ENCODE measurements at regions not wholly inside any gene's neighbourhood (a gene's known extent, or its start where the extent isn't known, plus 50 kb on each side); places are given as distances from the start of the nearest gene placed in this dataset.

DNA sequence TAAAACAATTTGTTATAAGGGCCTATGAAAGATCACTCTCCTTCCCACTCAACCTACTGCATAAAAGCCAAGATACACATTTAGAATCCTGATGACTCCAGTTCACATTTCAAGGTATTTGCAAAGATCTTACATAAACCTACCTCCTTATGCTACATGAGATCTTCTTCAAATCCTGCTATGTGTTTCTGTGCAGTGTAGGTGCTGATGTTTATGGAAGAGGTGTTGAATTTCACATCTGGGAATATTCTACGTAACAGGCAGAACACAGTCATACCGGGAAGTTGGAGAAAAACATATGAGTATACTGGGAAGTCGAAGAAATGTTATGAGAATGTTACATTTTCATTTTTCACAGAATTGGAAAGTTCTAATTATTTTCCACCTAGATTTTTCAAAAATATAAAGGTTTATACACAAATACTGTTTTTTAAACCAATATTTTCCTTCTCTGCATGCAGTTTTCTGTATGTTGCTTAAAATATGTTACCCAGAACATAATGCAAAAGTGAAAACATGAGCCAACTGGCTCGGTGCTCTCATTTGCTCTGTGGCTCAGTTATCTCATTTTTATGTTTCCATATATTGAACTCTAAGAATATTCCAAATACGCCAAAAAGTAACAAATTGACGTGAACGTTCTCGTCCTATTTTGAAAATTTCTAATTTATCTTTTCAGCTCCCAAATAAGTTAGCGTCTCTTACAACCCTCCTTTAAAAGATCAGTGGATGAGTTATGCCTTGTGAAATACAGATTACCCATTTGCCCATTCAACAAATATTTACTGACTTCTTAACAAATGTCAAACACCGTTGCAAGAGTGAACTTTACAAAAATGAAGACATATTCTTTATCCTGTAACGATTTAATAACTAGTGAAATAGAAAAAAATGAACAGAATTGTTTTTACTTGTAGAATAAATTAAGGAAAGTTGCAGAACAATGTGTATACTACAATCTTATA, 899.3 kb downstream of the STIM2 start:
- H3K9me3 Mint-ChIP-seq: peaks cover 2% of the 10 kb centered on the region
- DNase-seq (ENCODE audit: low read depth, low spot score): no peak
- H3K4me3 Mint-ChIP-seq: no peak overlapping the region
- H3K27me3 Mint-ChIP-seq (ENCODE audit: low read depth): no peaks in the 10 kb centered on the region
- H3K36me3 Mint-ChIP-seq (ENCODE audit: low read depth): no peaks in the 10 kb centered on the region
- TF ChIP-seq, protein P1, sequence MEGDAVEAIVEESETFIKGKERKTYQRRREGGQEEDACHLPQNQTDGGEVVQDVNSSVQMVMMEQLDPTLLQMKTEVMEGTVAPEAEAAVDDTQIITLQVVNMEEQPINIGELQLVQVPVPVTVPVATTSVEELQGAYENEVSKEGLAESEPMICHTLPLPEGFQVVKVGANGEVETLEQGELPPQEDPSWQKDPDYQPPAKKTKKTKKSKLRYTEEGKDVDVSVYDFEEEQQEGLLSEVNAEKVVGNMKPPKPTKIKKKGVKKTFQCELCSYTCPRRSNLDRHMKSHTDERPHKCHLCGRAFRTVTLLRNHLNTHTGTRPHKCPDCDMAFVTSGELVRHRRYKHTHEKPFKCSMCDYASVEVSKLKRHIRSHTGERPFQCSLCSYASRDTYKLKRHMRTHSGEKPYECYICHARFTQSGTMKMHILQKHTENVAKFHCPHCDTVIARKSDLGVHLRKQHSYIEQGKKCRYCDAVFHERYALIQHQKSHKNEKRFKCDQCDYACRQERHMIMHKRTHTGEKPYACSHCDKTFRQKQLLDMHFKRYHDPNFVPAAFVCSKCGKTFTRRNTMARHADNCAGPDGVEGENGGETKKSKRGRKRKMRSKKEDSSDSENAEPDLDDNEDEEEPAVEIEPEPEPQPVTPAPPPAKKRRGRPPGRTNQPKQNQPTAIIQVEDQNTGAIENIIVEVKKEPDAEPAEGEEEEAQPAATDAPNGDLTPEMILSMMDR (conservative IDR thresholded peaks at IDR 0.05): no peak
- H3K4me1 Mint-ChIP-seq: no peaks in the 10 kb centered on the region
- H3K27ac Mint-ChIP-seq (ENCODE audit: unreplicated experiment): no peak overlapping the region

DNA sequence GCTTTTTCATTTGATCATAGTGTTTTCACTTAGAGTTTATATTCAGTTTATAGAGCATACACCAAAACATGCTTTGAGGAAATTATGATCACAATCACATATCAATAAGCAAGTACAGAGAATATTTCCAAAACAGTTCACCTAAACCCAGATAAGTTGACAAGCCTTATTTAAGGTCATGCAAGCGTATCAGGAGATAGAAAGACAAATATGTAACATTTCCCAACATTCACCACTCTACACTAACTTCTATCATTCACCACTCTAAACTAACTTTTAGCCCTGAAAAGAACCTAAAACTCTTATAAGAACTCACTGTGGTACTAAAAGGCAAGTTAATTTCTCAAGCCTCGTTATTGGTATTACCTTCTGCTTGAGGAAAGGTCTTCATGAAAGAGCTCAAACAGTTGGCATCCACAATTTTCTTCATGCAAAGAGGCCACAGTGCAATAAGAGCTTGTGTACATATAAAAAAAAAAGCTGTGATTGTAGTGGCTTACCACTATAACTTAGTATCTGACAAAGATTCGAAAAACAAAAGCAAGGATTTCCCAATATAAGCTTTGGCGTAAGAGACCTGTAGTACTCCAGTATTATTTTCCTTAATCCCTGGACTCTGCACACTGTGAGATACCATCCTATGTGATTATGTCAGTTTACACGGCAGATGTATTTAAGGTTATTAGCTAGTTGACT, 903.3 kb downstream of the STIM2 start:
- Mint-ChIP-seq H3K27ac (ENCODE audit: unreplicated experiment) (no peak overlapping the region), H3K4me3 (no peak overlapping the region), H3K36me3 (ENCODE audit: low read depth) (no peaks in the 10 kb centered on the region), H3K9me3 (peaks cover 2% of the 10 kb centered on the region), H3K27me3 (ENCODE audit: low read depth) (no peaks in the 10 kb centered on the region), H3K4me1 (no peaks in the 10 kb centered on the region)
- TF ChIP-seq, protein P1 (conservative IDR thresholded peaks at IDR 0.05): no peak
- DNase-seq (ENCODE audit: low read depth, low spot score): no peak

DNA sequence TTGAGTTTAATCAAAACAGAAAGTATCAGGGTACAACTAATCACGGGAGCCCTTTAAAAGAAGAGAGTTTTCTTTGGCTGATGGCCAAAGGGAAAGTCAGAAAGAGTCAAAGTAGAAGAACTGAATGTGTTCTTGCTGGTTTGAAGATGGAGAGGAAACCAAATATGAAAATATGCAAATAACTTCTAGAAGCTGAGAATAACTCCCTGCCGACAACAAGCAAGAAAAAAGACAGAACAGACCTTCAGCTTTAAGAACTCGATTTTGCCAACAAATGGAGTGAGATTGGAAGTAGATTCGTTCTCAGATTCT, 903.8 kb downstream of the STIM2 start:
- H3K36me3 Mint-ChIP-seq (ENCODE audit: low read depth): no peaks in the 10 kb centered on the region
- TF ChIP-seq, protein P1 (conservative IDR thresholded peaks at IDR 0.05): no peak
- peaks cover 2% of the 10 kb centered on the region for H3K9me3 Mint-ChIP-seq
- no peaks in the 10 kb centered on the region for H3K27me3 Mint-ChIP-seq (ENCODE audit: low read depth)
- H3K4me1 Mint-ChIP-seq: no peaks in the 10 kb centered on the region
- H3K4me3 Mint-ChIP-seq: no peak overlapping the region
- no peak for DNase-seq (ENCODE audit: low read depth, low spot score)
- H3K27ac Mint-ChIP-seq (ENCODE audit: unreplicated experiment): no peak overlapping the region

DNA sequence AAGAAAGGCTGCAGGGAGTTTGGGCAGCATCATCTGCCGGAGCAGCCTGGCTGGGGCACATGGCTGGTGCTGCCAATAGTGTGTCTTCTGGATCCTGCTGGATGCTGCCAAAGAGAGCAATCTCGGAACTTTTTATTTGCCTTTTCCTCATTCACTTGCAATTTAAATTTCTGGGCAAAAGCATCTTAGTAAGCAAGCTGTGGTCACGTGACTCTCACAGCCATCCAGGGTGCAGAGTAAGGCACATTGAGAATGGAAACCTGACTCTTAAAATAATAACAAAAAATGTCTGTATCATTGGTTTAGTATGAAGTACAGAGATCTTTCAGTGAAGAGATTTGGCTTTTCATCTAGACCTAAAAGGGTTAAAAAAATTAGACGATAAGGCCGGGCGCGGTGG, 910.3 kb downstream of the STIM2 start:
- no peaks in the 10 kb centered on the region for H3K27me3 Mint-ChIP-seq (ENCODE audit: low read depth)
- H3K4me1 Mint-ChIP-seq: no peaks in the 10 kb centered on the region
- no peak for DNase-seq (ENCODE audit: low read depth, low spot score)
- TF ChIP-seq, protein P1 (conservative IDR thresholded peaks at IDR 0.05): no peak
- H3K4me3 Mint-ChIP-seq: no peak overlapping the region
- no peaks in the 10 kb centered on the region for H3K36me3 Mint-ChIP-seq (ENCODE audit: low read depth)
- no peak overlapping the region for H3K27ac Mint-ChIP-seq (ENCODE audit: unreplicated experiment)
- no peaks in the 10 kb centered on the region for H3K9me3 Mint-ChIP-seq

DNA sequence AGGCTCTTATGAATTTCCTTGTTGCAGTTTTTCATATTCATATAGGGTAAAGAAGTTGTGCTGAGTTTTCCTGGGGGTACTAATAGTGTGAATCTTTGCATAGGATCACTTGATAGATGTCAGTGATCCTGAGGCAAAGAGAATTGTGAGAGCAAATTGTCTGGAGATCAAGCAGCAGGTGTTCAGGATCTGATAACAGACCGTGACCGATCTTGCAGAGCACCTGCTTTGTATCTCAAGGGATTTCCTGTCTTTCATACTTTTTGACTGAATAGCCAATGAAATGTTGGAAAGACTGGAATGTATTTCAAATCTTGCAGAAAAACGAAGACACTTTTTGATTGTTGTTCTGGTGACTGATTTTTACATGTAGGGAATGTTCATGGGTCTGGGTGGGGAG, 914.5 kb downstream of the STIM2 start:
- H3K27ac Mint-ChIP-seq (ENCODE audit: unreplicated experiment): no peak overlapping the region
- H3K9me3 Mint-ChIP-seq: peaks cover 3% of the 10 kb centered on the region
- H3K27me3 Mint-ChIP-seq (ENCODE audit: low read depth): no peaks in the 10 kb centered on the region
- no peaks in the 10 kb centered on the region for H3K4me1 Mint-ChIP-seq
- TF ChIP-seq, protein P1 (conservative IDR thresholded peaks at IDR 0.05): no peak
- DNase-seq (ENCODE audit: low read depth, low spot score): no peak
- no peak overlapping the region for H3K4me3 Mint-ChIP-seq
- no peaks in the 10 kb centered on the region for H3K36me3 Mint-ChIP-seq (ENCODE audit: low read depth)

All from neural crest cell (in vitro differentiated cells).